Ovary (tissue), 7 donors: ENCODE measurements at regions not wholly inside any gene's neighbourhood (a gene's known extent, or its start where the extent isn't known, plus 50 kb on each side); places are given as distances from the start of the nearest gene placed in this dataset.

Experiments used
- DNase-seq, 5 donors: peaks; one replicate each; pipeline ENCODE4 v3.0.0-alpha.2; 2019 to 2020
- H3K27ac ChIP-seq, 2 donors: fragments of 200-600 bp; one replicate each; pipeline versions ENCODE4 v1.5.1 to v1.8.0; 2019 to 2022
- H3K27me3 ChIP-seq: fragments of 200-600 bp; one replicate; pipeline ENCODE4 v1.8.0; 2022
- H3K36me3 ChIP-seq: fragments of 200-600 bp; sonication (generic); one replicate; pipeline ENCODE4 v1.5.1; 2019
- H3K4me1 ChIP-seq: one replicate; pipeline ENCODE4 v1.8.1; 2013; ENCODE audit warnings: mild to moderate bottlenecking, moderate library complexity; ENCODE audit not compliant: insufficient read depth
- H3K4me3 ChIP-seq: fragments of 200-600 bp; sonication (generic); one replicate; pipeline ENCODE4 v1.5.1; 2017
- H3K9me3 ChIP-seq, 2 donors: fragments of 200-600 bp in 1 of 2; sonication (generic) in 1 of 2; one replicate each; pipeline versions ENCODE4 v1.5.1 to v1.8.1; 2013 to 2019; ENCODE audit warnings: mild to moderate bottlenecking in 1 of 2, moderate library complexity in 1 of 2
- CTCF ChIP-seq, 3 donors: fragments of 450-650 bp in 2 of 3; fragments of 200-600 bp in 1 of 3; IDR thresholded peaks; one replicate each; pipeline versions ENCODE4 v1.5.1 to v1.8.0; 2016 to 2022; ENCODE audit warnings: antibody characterized with exemption in 3 of 3, mild to moderate bottlenecking in 1 of 3
- EP300 ChIP-seq: sonication (generic); formaldehyde crosslinking; IDR thresholded peaks from one replicate; pipeline ENCODE4 v1.6.1; 2017; ENCODE audit warnings: antibody characterized with exemption
- POLR2A ChIP-seq: fragments of 450-650 bp; IDR thresholded peaks from one replicate; pipeline ENCODE4 v1.6.1; 2017; ENCODE audit warnings: antibody characterized with exemption, mild to moderate bottlenecking, moderate library complexity
- WGBS, 3 donors: extraction: QIAGEN DNeasy Blood & Tissue Kit in 1 of 3; methylation state at CpG; one replicate each; pipeline versions ENCODE4 v1.1.5 to v1.1.7; 2013 to 2017; 5-methylcytosine and 5-hydroxymethylcytosine counted together
- intact Hi-C, 4 donors: fragments of 100-400 bp; cut with DNase I; formaldehyde crosslinking; loops; one replicate each; pipeline versions ENCODE4 v1.11.0 to v1.15.1; 2022 to 2023
- donor health status: DM: no; HTN: no; CAD: no; lungs with moderate emphysema.
- donor health status: DM: no; HTN: no; CAD: no.
- donor health status: Bipolar disorder and iron deficiency.
- donor health status: DM: no; HTN: no; CAD: no.
- donor health status: DM: yes; HTN: yes; CAD: no.

DNA sequence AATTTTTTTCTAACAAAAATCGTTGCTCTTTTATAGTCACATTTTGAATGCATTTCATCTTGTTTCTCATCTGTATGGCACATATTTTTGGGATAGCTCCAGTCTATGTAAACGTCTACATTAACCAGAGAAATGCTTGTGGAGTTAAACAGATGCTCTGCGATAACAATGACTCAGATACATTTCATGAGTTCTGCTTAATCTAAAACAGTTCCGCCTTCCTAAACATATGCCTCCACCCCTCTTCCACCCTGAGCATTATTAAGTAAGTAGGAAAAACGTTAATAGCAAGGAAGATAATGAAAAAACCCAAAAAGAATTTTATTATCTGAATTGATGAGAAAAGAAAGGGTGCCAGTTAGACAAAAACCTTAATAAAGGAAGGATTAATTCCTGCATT, 396.1 kb downstream of the TUSC7 start:
- no peaks in the 10 kb centered on the region for H3K9me3 ChIP-seq
- no peaks in the 10 kb centered on the region for H3K4me1 ChIP-seq
- no peak for TF ChIP-seq CTCF (IDR thresholded peaks at IDR 0.05)
- no peak for TF ChIP-seq POLR2A
- no peak for TF ChIP-seq EP300
- H3K27me3 ChIP-seq = no peaks in the 10 kb centered on the region
- WGBS, 3 donors = 59 to 60% (median 59%) methylated on average over 5 of the region's 5 CpGs
- DNase-seq = no peak
- H3K27ac ChIP-seq = no peak overlapping the region
- H3K36me3 ChIP-seq = no peaks in the 10 kb centered on the region
- no peak overlapping the region for H3K4me3 ChIP-seq
- intact Hi-C loops = no loop called here

- intact Hi-C loops = no loop called here
- H3K27ac ChIP-seq = no peak overlapping the region
- 79 to 85% (median 82%) methylated on average over 2 of the region's 2 CpGs for WGBS, 3 donors
- H3K9me3 ChIP-seq = no peaks in the 10 kb centered on the region
- no peaks in the 10 kb centered on the region for H3K27me3 ChIP-seq
- H3K4me3 ChIP-seq = no peak overlapping the region
- TF ChIP-seq CTCF (IDR thresholded peaks at IDR 0.05) = no peak
- TF ChIP-seq EP300 = no peak
- no peak for TF ChIP-seq POLR2A
- no peaks in the 10 kb centered on the region for H3K36me3 ChIP-seq
- DNase-seq = no peak
- H3K4me1 ChIP-seq = no peaks in the 10 kb centered on the region
Observed at GRCh38 chr3:117106396-117106795, 396.8 kb downstream of the TUSC7 start.

DNA sequence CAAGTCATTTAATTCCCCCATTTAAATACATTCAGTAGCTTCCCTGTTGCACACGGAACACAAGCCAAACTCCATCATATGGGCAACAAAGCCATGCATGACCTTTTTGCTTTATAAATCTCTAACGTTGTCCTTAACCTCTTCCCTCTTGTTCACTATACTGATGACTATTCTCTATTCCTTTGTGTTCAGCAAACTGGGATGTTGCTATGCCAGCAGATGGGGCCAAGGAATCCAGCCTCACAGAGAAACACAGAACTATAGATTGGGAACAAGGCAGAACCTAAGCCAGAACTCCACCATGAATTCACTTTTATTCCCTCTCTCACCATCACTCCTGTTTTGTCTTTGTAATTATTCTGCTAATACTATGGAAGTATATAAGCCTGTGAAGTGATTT, 398.4 kb downstream of the TUSC7 start:
- 76 to 90% (median 85%) methylated on average over 2 of the region's 2 CpGs for WGBS, 3 donors
- Histone ChIP-seq H3K27me3 (no peaks in the 10 kb centered on the region), H3K36me3 (no peaks in the 10 kb centered on the region), H3K27ac (no peak overlapping the region), H3K4me1 (no peaks in the 10 kb centered on the region), H3K9me3 (no peaks in the 10 kb centered on the region), H3K4me3 (no peak overlapping the region)
- TF ChIP-seq EP300 (no peak), POLR2A (no peak), CTCF (IDR thresholded peaks at IDR 0.05) (no peak)
- no peak for DNase-seq
- intact Hi-C loops = no loop called here

DNA sequence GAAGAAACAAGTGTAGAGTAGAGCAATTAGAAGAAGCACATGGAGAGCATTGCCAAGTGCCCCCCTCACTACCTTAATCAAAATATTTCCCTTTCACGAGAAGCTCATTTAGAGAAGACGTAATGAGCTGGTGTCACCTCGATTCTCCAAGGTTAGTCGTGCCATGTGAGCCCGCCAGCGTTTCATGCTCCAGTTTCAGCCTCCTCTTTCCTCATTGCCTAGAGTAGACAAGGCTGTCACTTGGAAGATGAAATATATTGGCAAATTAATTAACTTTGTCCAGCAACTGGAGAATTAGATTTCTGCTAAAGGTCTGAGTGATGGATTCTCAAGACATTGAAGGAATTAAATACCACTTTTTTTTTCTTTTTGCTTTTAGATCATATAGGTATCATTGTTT, 399.6 kb downstream of the TUSC7 start:
- WGBS, 3 donors = 74 to 87% (median 86%) methylated on average over 6 of the region's 6 CpGs
- H3K9me3 ChIP-seq = no peaks in the 10 kb centered on the region
- DNase-seq = no peak
- no peaks in the 10 kb centered on the region for H3K36me3 ChIP-seq
- TF ChIP-seq CTCF (IDR thresholded peaks at IDR 0.05) (no peak), POLR2A (no peak), EP300 (no peak)
- no peaks in the 10 kb centered on the region for H3K4me1 ChIP-seq
- intact Hi-C loops = no loop called here
- no peaks in the 10 kb centered on the region for H3K27me3 ChIP-seq
- no peak overlapping the region for H3K4me3 ChIP-seq
- H3K27ac ChIP-seq = no peak overlapping the region
